Upper lobe of left lung (tissue), 6 donors: ENCODE measurements at regions not wholly inside any gene's neighbourhood (a gene's known extent, or its start where the extent isn't known, plus 50 kb on each side); places are given as distances from the start of the nearest gene placed in this dataset.

ENCODE experiments used
- ATAC-seq, 2 donors: fragments of 200-7000 bp; cut with Tn5 transposase; one replicate each; pipeline ENCODE4 v1.9.1; 2022; ENCODE audit warnings: mild to moderate bottlenecking in 2 of 2, moderate library complexity in 2 of 2; ENCODE audit not compliant: low FRiP score in 2 of 2
- DNase-seq, 2 donors: peaks; one replicate each; pipeline ENCODE4 v3.0.0-alpha.2; 2019 to 2020
- H3K27ac ChIP-seq, 4 donors: fragments of 200-600 bp; sonication (generic); one replicate each; pipeline ENCODE4 v1.5.1; 2016 to 2019
- H3K27me3 ChIP-seq, 4 donors: fragments of 200-600 bp; sonication (generic); one replicate each; pipeline ENCODE4 v1.5.1; 2017 to 2019
- H3K36me3 ChIP-seq, 4 donors: fragments of 200-600 bp; sonication (generic); one replicate each; pipeline ENCODE4 v1.5.1; 2016 to 2019
- H3K4me1 ChIP-seq, 4 donors: fragments of 200-600 bp; sonication (generic); one replicate each; pipeline ENCODE4 v1.5.1; 2018 to 2019
- H3K4me3 ChIP-seq, 4 donors: fragments of 200-600 bp; sonication (generic); one replicate each; pipeline ENCODE4 v1.5.1; 2017 to 2019; ENCODE audit warnings: mild to moderate bottlenecking in 2 of 4, moderate library complexity in 1 of 4
- H3K9me3 ChIP-seq, 4 donors: fragments of 200-600 bp; sonication (generic); one replicate each; pipeline ENCODE4 v1.5.1; 2018 to 2019
- CTCF ChIP-seq, 6 experiments: fragments of 450-650 bp in 4 of 6; fragments of 200-600 bp in 2 of 6; sonication (generic) in 2 of 6; IDR thresholded peaks; one replicate each; pipeline ENCODE4 v1.5.1; 2016 to 2019; ENCODE audit warnings: antibody characterized with exemption in 6 of 6
- EP300 ChIP-seq, 4 donors: sonication (generic); formaldehyde crosslinking; IDR thresholded peaks; one replicate each; pipeline ENCODE4 v1.5.1; 2017; ENCODE audit warnings: antibody characterized with exemption in 4 of 4, control low read depth in 2 of 4
- POLR2A ChIP-seq, 4 donors: fragments of 450-650 bp; IDR thresholded peaks; one replicate each; pipeline ENCODE4 v1.5.1; 2016 to 2017; ENCODE audit warnings: antibody characterized with exemption in 4 of 4, mild to moderate bottlenecking in 2 of 4
- POLR2AphosphoS5 ChIP-seq, 2 donors: sonication (generic); formaldehyde crosslinking; IDR thresholded peaks; one replicate each; pipeline ENCODE4 v1.5.1; 2017; ENCODE audit warnings: antibody characterized with exemption in 2 of 2
- WGBS, 2 donors: methylation state at CpG; one replicate each; pipeline ENCODE4 v1.1.5; 2017 to 2018; 5-methylcytosine and 5-hydroxymethylcytosine counted together
- donor health status: DM: no; HTN: no; CAD: no; lungs with moderate emphysema.
- donor health status: DM: no; HTN: yes; CAD: no; lungs with severe emphysema.

DNA sequence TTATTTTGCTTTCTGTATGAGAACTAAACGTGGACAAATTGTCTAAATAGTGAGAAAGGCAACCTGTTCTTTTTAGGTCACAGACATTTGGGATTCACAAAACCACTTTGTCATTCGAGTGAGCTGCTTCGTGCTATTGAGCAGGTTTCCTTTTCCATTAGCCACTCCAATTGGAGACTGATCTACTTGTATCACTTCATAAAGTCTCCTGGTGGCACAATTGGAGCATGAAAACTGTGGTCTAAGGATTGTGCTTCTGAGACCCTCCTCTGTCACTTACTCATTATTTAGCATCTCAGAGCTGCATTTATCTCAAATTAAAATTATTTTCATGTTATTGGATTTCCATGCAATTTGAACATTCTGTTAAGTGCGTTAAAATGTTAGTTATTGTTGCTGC is 397.7 kb downstream of the TDRD3 start:
- ATAC-seq: no peak

GRCh38 chr13:60790620-60791019 is 393.6 kb downstream of the TDRD3 start:
- TF ChIP-seq EP300 (IDR thresholded peaks at IDR 0.05) (no peak), POLR2AphosphoS5 (IDR thresholded peaks at IDR 0.05) (no peak), CTCF (IDR thresholded peaks at IDR 0.05) (no peak), POLR2A (IDR thresholded peaks at IDR 0.05) (no peak)
- no peaks in the 10 kb centered on the region for H3K27me3 ChIP-seq

More for the DNA sequence above, 397.7 kb downstream of the TDRD3 start:
- no peak overlapping the region for H3K4me3 ChIP-seq
- H3K36me3 ChIP-seq: no peaks in the 10 kb centered on the region
- no peaks in the 10 kb centered on the region for H3K9me3 ChIP-seq
- no peaks in the 10 kb centered on the region for H3K4me1 ChIP-seq
- H3K27me3 ChIP-seq: no peaks in the 10 kb centered on the region
- DNase-seq: no peak
- H3K27ac ChIP-seq: no peak overlapping the region
- TF ChIP-seq POLR2A (IDR thresholded peaks at IDR 0.05): no peak
- no peak for TF ChIP-seq POLR2AphosphoS5 (IDR thresholded peaks at IDR 0.05)
- no peak for TF ChIP-seq EP300 (IDR thresholded peaks at IDR 0.05)
- no peak for TF ChIP-seq CTCF (IDR thresholded peaks at IDR 0.05)
- 70 to 78% methylated on average over 4 of the region's 4 CpGs for WGBS, 2 donors

GRCh38 chr13:60788156-60788829 is 391.3 kb downstream of the TDRD3 start:
- no peak for TF ChIP-seq EP300 (IDR thresholded peaks at IDR 0.05)
- no peak for TF ChIP-seq POLR2A (IDR thresholded peaks at IDR 0.05)
- no peak for TF ChIP-seq CTCF (IDR thresholded peaks at IDR 0.05)
- TF ChIP-seq POLR2AphosphoS5 (IDR thresholded peaks at IDR 0.05): no peak
- no peaks in the 10 kb centered on the region for H3K4me1 ChIP-seq
- ATAC-seq (peak in 1 of 2 donors; percentile 92), DNase-seq (no peak)
- no peak overlapping the region for H3K27ac ChIP-seq
- 71 to 76% methylated on average over 3 of the region's 3 CpGs for WGBS, 2 donors
- no peaks in the 10 kb centered on the region for H3K27me3 ChIP-seq
- no peaks in the 10 kb centered on the region for H3K36me3 ChIP-seq
- H3K4me3 ChIP-seq: no peak overlapping the region
- no peaks in the 10 kb centered on the region for H3K9me3 ChIP-seq

More at GRCh38 chr13:60790620-60791019, 393.6 kb downstream of the TDRD3 start:
- Histone ChIP-seq H3K36me3 (no peaks in the 10 kb centered on the region), H3K4me1 (no peaks in the 10 kb centered on the region), H3K4me3 (no peak overlapping the region), H3K27ac (no peak overlapping the region), H3K9me3 (no peaks in the 10 kb centered on the region)
- ATAC-seq (no peak), DNase-seq (no peak)
- 79 to 82% methylated on average over 5 of the region's 5 CpGs for WGBS, 2 donors

- DNase-seq (no peak), ATAC-seq (peak in 1 of 2 donors; percentile 35)
- no peaks in the 10 kb centered on the region for H3K4me1 ChIP-seq
- H3K27me3 ChIP-seq: no peaks in the 10 kb centered on the region
- H3K36me3 ChIP-seq: no peaks in the 10 kb centered on the region
- H3K4me3 ChIP-seq: no peak overlapping the region
- no peaks in the 10 kb centered on the region for H3K9me3 ChIP-seq
- no peak for TF ChIP-seq CTCF (IDR thresholded peaks at IDR 0.05)
- no peak for TF ChIP-seq POLR2A (IDR thresholded peaks at IDR 0.05)
- TF ChIP-seq POLR2AphosphoS5 (IDR thresholded peaks at IDR 0.05): no peak
- TF ChIP-seq EP300 (IDR thresholded peaks at IDR 0.05): no peak
- H3K27ac ChIP-seq: no peak overlapping the region
Measured at GRCh38 chr13:60787083-60787482, 390.1 kb downstream of the TDRD3 start.

DNA sequence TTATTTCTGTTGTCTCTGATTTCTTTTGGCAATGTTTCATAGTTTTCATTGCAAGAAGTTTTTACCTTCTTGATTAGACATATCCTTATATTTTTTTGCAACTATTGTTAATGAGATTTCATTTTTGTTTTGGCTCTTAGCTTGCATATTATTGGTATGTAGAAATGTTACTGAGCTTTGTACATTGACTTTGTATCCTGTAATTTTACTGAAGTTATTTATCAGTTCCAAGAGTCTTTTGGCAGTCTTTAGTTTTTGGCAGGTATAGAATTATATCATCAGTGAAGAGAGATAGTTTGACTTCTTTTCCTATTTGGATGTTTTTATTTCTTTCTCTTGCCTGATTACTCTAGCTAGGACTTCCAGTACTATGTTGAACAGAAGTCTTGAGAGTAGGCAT is 375.7 kb downstream of the TDRD3 start:
- H3K4me1 ChIP-seq: no peaks in the 10 kb centered on the region
- DNase-seq (no peak), ATAC-seq (no peak)
- no peaks in the 10 kb centered on the region for H3K27me3 ChIP-seq
- H3K27ac ChIP-seq: no peak overlapping the region
- H3K36me3 ChIP-seq: no peaks in the 10 kb centered on the region
- H3K4me3 ChIP-seq: no peak overlapping the region
- TF ChIP-seq EP300 (IDR thresholded peaks at IDR 0.05) (no peak), POLR2AphosphoS5 (IDR thresholded peaks at IDR 0.05) (no peak), CTCF (IDR thresholded peaks at IDR 0.05) (no peak), POLR2A (IDR thresholded peaks at IDR 0.05) (no peak)
- no peaks in the 10 kb centered on the region for H3K9me3 ChIP-seq
